Fibroblast of villous mesenchyme (primary cell): ENCODE measurements at regions not wholly inside any gene's neighbourhood (a gene's known extent, or its start where the extent isn't known, plus 50 kb on each side); places are given as distances from the start of the nearest gene placed in this dataset.
A peak's percentile ranks its signal among the peaks of the same experiment; 100 is the strongest.

Source experiments
- DNase-seq: peaks from one replicate; pipeline ENCODE4 v3.0.0-alpha.2; 2010; ENCODE audit warnings: low read depth
- H3K4me3 ChIP-seq: 2 replicates; pipeline ENCODE4 v1.5.1; 2011; ENCODE audit warnings: low read depth, mild to moderate bottlenecking, low read length
- CTCF ChIP-seq: IDR thresholded peaks from 2 replicates; pipeline ENCODE4 v1.5.1; 2012; ENCODE audit warnings: low read depth, mild to moderate bottlenecking, low read length; ENCODE audit not compliant: insufficient read depth

GRCh38 chr5:28495876-28496275 is 1457.5 kb upstream of the CDH9 start:
- DNase-seq: no peak
- H3K4me3 ChIP-seq: no peak overlapping the region
- TF ChIP-seq CTCF: no peak

GRCh38 chr5:28493456-28493855 is 1455.1 kb upstream of the CDH9 start:
- no peak for TF ChIP-seq CTCF
- no peak for DNase-seq
- no peak overlapping the region for H3K4me3 ChIP-seq

- no peak overlapping the region for H3K4me3 ChIP-seq
- DNase-seq: no peak
- TF ChIP-seq CTCF: no peak
Observed at GRCh38 chr5:28488752-28489151, 1450.4 kb upstream of the CDH9 start.

GRCh38 chr5:28483327-28484025 is 1445.1 kb upstream of the CDH9 start:
- TF ChIP-seq CTCF: no peak
- DNase-seq: no peak
- no peak overlapping the region for H3K4me3 ChIP-seq

GRCh38 chr5:28473531-28474107 is 1435.2 kb upstream of the CDH9 start:
- H3K4me3 ChIP-seq: no peak overlapping the region
- DNase-seq: no peak
- peak; percentile 17 for TF ChIP-seq CTCF

GRCh38 chr5:28468166-28468565 is 1429.8 kb upstream of the CDH9 start:
- TF ChIP-seq CTCF: no peak
- H3K4me3 ChIP-seq: no peak overlapping the region
- DNase-seq: no peak

- no peak for TF ChIP-seq CTCF
- no peak for DNase-seq
- no peak overlapping the region for H3K4me3 ChIP-seq
Observed at GRCh38 chr5:28463728-28464127, 1425.3 kb upstream of the CDH9 start.
